ENCODE measurements at regions not wholly inside any gene's neighbourhood (a gene's known extent, or its start where the extent isn't known, plus 50 kb on each side); places are given as distances from the start of the nearest gene placed in this dataset.

DNA sequence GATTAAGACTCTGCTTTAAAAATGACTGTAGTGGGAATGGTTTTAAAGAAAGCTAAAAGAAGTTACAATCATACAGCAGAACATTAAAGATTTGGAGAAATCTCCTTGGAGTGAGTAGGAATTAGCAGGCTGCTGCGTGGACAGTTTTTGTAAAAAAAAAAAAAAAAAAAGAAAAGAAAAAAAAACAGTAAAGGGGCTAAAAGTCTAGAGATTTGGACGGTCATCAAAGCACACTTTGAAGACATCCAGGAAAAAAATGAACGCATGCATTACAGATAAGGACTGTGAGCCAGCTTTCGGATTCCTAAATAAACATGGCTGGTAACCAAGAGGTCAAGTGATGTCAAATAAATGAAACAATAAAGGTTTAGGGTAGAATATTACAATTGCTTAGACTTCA lies 1700.6 kb downstream of the PCDH9 start:
- TF ChIP-seq YY1 (IDR thresholded peaks at IDR 0.05; ENCODE audit: low read depth) (no peak), CEBPB (IDR thresholded peaks at IDR 0.05) (no peak), TAF1 (IDR thresholded peaks at IDR 0.05; ENCODE audit: low read depth) (no peak)
